Neural cell (in vitro differentiated cells): ENCODE measurements at regions not wholly inside any gene's neighbourhood (a gene's known extent, or its start where the extent isn't known, plus 50 kb on each side); places are given as distances from the start of the nearest gene placed in this dataset.

Source experiments
- H2AFZ ChIP-seq: fragments of 200-600, 300-800 bp; sonication (generic), shearing (Covaris generic); 2 replicates; pipeline ENCODE4 v1.6.0; 2014; ENCODE audit warnings: low read depth, mild to moderate bottlenecking, antibody characterized with exemption, low read length, moderate library complexity
- H3F3A ChIP-seq: fragments of 200-600 bp; shearing (Covaris generic); 2 replicates; pipeline ENCODE4 v1.6.1; 2016; ENCODE audit warnings: mild to moderate bottlenecking, moderate library complexity, mixed read lengths, antibody characterized with exemption, low read length; ENCODE audit not compliant: insufficient read depth, poor library complexity, severe bottlenecking
- H3K27ac ChIP-seq: fragments of 200-600, 300-800 bp; sonication (generic), shearing (Covaris generic); 2 replicates; pipeline ENCODE4 v1.5.1; 2014; ENCODE audit warnings: mild to moderate bottlenecking, low read length, moderate library complexity
- H3K27me3 ChIP-seq: fragments of 300-800, 200-600 bp; sonication (generic), shearing (Covaris generic); 2 replicates; pipeline ENCODE4 v1.6.0; 2014; ENCODE audit warnings: mild to moderate bottlenecking, low read depth, low read length, moderate library complexity; ENCODE audit not compliant: insufficient read depth
- H3K36me3 ChIP-seq: fragments of 300-800, 200-600 bp; sonication (generic), shearing (Covaris generic); 2 replicates; pipeline ENCODE4 v1.5.1; 2014; ENCODE audit warnings: mild to moderate bottlenecking, antibody characterized with exemption, low read length, moderate library complexity; ENCODE audit not compliant: insufficient read depth
- H3K4me2 ChIP-seq: fragments of 300-800, 200-600 bp; sonication (generic), shearing (Covaris generic); 2 replicates; pipeline ENCODE4 v1.6.0; 2014; ENCODE audit warnings: mild to moderate bottlenecking, low read length
- H3K4me3 ChIP-seq: fragments of 300-800, 200-600 bp; sonication (generic), shearing (Covaris generic); 2 replicates; pipeline ENCODE4 v1.5.1; 2014; ENCODE audit warnings: mild to moderate bottlenecking, low read length, moderate library complexity
- H3K79me2 ChIP-seq: fragments of 200-600 bp; shearing (Covaris generic); replicated peaks from 2 replicates; pipeline ENCODE4 v1.6.0; 2014; ENCODE audit warnings: mild to moderate bottlenecking, low read length, moderate library complexity; ENCODE audit not compliant: insufficient read depth
- H3K9ac ChIP-seq: fragments of 300-800, 200-600 bp; sonication (generic), shearing (Covaris generic); 2 replicates; pipeline ENCODE4 v1.6.1; 2016; ENCODE audit warnings: mild to moderate bottlenecking, low read length, mixed read lengths
- H3K9me2 ChIP-seq: fragments of 200-600 bp; shearing (Covaris generic); 2 replicates; pipeline ENCODE4 v1.6.1; 2016; ENCODE audit warnings: mild to moderate bottlenecking, low read length, mixed read lengths; ENCODE audit not compliant: insufficient read depth
- H3K9me3 ChIP-seq: fragments of 200-600, 300-800 bp; sonication (generic), shearing (Covaris generic); 2 replicates; pipeline ENCODE4 v1.6.1; 2016; ENCODE audit warnings: mild to moderate bottlenecking, mixed run types, low read length, moderate library complexity, mixed read lengths
- H4K20me1 ChIP-seq: fragments of 200-600 bp; shearing (Covaris generic); 2 replicates; pipeline ENCODE4 v1.6.1; 2016; ENCODE audit warnings: mild to moderate bottlenecking, mixed run types; ENCODE audit not compliant: insufficient read depth
- EP300 ChIP-seq: fragments of 450-650 bp; conservative IDR thresholded peaks from 2 replicates; pipeline ENCODE4 v1.6.1; 2014; ENCODE audit warnings: antibody characterized with exemption, mild to moderate bottlenecking, moderate library complexity; ENCODE audit not compliant: poor library complexity, severe bottlenecking
- EZH2 ChIP-seq: fragments of 200-600, 300-800 bp; shearing (Covaris generic), sonication (generic); IDR thresholded peaks from 2 replicates; pipeline ENCODE4 v1.6.1; 2014; ENCODE audit warnings: antibody characterized with exemption, low read length, borderline replicate concordance, mild to moderate bottlenecking; ENCODE audit not compliant: insufficient read depth, poor library complexity, severe bottlenecking
- MXI1 ChIP-seq: fragments of 450-650 bp; conservative IDR thresholded peaks from 2 replicates; pipeline ENCODE4 v1.6.1; 2014; ENCODE audit warnings: antibody characterized with exemption, mild to moderate bottlenecking; ENCODE audit not compliant: poor library complexity, severe bottlenecking
- POLR2AphosphoS5 ChIP-seq: IDR thresholded peaks from 2 replicates; pipeline ENCODE4 v1.6.1; 2012
- RAD21 ChIP-seq: fragments of 450-650 bp; conservative IDR thresholded peaks from 2 replicates; pipeline ENCODE4 v1.6.1; 2014; ENCODE audit warnings: antibody characterized with exemption, mild to moderate bottlenecking, moderate library complexity
- SMC3 ChIP-seq: fragments of 450-650 bp; conservative IDR thresholded peaks from 2 replicates; pipeline ENCODE4 v1.6.1; 2014; ENCODE audit warnings: antibody characterized with exemption, mild to moderate bottlenecking, moderate library complexity; ENCODE audit not compliant: poor library complexity
- TAF1 ChIP-seq: IDR thresholded peaks from 2 replicates; pipeline ENCODE4 v1.6.1; 2012; ENCODE audit warnings: low read depth
- small RNA-seq, 3 experiments: library from RNA; depleted of rRNA; stranded (forward); fragments of <200 nt; gene quantifications; one replicate each; pipeline ENCODE3, GENCODE V24; 2012
- TF ChIP-seq, protein P1 (sequence below): IDR thresholded peaks from 2 replicates; pipeline ENCODE4 v1.6.1; 2012; ENCODE audit warnings: borderline replicate concordance

DNA sequence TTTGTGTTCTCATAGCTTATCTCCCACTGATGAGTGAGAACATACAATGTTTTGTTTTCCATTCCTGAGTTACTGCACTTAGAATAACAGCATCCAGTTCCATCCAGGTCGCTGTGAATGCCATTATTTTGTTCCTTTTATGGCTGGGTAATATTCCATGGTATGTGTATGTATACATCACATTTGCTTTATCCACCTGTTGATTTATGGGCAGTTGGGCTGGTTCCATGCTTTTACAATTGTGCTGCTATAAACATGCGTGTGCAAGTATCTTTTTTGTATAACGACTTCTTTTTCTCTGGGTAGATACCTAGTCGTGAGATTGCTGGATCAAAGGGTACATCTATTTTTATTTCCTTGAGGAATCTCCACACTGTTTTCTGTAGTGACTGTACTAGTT is 74.8 kb downstream of the ZNF280B start:
- no peak for TF ChIP-seq EZH2
- TF ChIP-seq EP300 = no peak
- TF ChIP-seq TAF1 = no peak
- no peak for TF ChIP-seq POLR2AphosphoS5
- no peak for TF ChIP-seq MXI1
- TF ChIP-seq RAD21 = no peak
- no peak for TF ChIP-seq SMC3
- TF ChIP-seq, protein P1, sequence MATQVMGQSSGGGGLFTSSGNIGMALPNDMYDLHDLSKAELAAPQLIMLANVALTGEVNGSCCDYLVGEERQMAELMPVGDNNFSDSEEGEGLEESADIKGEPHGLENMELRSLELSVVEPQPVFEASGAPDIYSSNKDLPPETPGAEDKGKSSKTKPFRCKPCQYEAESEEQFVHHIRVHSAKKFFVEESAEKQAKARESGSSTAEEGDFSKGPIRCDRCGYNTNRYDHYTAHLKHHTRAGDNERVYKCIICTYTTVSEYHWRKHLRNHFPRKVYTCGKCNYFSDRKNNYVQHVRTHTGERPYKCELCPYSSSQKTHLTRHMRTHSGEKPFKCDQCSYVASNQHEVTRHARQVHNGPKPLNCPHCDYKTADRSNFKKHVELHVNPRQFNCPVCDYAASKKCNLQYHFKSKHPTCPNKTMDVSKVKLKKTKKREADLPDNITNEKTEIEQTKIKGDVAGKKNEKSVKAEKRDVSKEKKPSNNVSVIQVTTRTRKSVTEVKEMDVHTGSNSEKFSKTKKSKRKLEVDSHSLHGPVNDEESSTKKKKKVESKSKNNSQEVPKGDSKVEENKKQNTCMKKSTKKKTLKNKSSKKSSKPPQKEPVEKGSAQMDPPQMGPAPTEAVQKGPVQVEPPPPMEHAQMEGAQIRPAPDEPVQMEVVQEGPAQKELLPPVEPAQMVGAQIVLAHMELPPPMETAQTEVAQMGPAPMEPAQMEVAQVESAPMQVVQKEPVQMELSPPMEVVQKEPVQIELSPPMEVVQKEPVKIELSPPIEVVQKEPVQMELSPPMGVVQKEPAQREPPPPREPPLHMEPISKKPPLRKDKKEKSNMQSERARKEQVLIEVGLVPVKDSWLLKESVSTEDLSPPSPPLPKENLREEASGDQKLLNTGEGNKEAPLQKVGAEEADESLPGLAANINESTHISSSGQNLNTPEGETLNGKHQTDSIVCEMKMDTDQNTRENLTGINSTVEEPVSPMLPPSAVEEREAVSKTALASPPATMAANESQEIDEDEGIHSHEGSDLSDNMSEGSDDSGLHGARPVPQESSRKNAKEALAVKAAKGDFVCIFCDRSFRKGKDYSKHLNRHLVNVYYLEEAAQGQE = no peak

More for the DNA sequence above, 74.8 kb downstream of the ZNF280B start:
- Histone ChIP-seq H2AFZ (no peak overlapping the region), H3K4me3 (no peak overlapping the region), H3K27me3 (no peaks in the 10 kb centered on the region), H3K9me2 (no peaks in the 10 kb centered on the region), H3K27ac (no peak overlapping the region), H3F3A (no peaks in the 10 kb centered on the region), H3K9me3 (no peaks in the 10 kb centered on the region), H3K4me2 (no peak overlapping the region), H4K20me1 (no peaks in the 10 kb centered on the region), H3K36me3 (no peaks in the 10 kb centered on the region), H3K9ac (no peak overlapping the region), H3K79me2 (no peaks in the 10 kb centered on the region)

Small RNA genes in the stretch of these regions (small RNA-seq; reads per million reads assigned to genes)
- gene AC245291.3 (0 reads per million in 3 experiments), gene IGLVVII-41-1 (0 reads per million in 3 experiments)
